ENCODE measurements at regions not wholly inside any gene's neighbourhood (a gene's known extent, or its start where the extent isn't known, plus 50 kb on each side); places are given as distances from the start of the nearest gene placed in this dataset.

DNA sequence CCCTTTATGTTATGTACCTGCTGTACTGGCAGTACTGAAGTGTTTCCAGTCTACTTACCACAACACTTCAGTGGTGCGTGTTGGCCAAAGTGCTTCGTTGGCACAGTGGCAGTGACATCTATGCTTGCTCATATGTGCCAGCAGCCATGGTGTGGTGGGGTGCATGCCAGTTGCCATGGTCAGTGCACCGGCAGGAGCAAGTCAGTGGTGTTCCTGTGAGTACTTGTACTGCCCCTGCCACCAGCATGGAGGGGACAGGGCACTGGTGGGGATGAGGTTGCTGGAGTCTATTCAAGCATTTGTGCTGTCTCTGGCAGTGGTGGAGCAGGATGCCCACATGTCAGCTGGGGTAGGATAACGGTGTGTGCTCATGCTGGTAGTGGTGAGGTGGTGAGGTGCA lies 800.0 kb downstream of the TRHDE start:
- TF ChIP-seq, protein P1, sequence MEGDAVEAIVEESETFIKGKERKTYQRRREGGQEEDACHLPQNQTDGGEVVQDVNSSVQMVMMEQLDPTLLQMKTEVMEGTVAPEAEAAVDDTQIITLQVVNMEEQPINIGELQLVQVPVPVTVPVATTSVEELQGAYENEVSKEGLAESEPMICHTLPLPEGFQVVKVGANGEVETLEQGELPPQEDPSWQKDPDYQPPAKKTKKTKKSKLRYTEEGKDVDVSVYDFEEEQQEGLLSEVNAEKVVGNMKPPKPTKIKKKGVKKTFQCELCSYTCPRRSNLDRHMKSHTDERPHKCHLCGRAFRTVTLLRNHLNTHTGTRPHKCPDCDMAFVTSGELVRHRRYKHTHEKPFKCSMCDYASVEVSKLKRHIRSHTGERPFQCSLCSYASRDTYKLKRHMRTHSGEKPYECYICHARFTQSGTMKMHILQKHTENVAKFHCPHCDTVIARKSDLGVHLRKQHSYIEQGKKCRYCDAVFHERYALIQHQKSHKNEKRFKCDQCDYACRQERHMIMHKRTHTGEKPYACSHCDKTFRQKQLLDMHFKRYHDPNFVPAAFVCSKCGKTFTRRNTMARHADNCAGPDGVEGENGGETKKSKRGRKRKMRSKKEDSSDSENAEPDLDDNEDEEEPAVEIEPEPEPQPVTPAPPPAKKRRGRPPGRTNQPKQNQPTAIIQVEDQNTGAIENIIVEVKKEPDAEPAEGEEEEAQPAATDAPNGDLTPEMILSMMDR (IDR thresholded peaks at IDR 0.05; ENCODE audit: control extremely low read depth in 1 of 3, insufficient read depth in 1 of 3, low read depth in 1 of 3, low read length in 3 of 3), result no peak
- TF ChIP-seq GABPA (IDR thresholded peaks at IDR 0.05; ENCODE audit: borderline replicate concordance, insufficient read depth, low read length) (no peak), POLR2A (IDR thresholded peaks at IDR 0.05; ENCODE audit: control extremely low read depth in 1 of 2, low read depth in 2 of 2, low read length in 2 of 2) (no peak), EZH2 (IDR thresholded peaks at IDR 0.05; ENCODE audit: low read depth, low read length, severe bottlenecking) (no peak), TEAD4 (IDR thresholded peaks at IDR 0.05; ENCODE audit: low read depth, low read length) (no peak), CEBPB (IDR thresholded peaks at IDR 0.05; ENCODE audit: low read depth, low read length) (no peak), TAF1 (IDR thresholded peaks at IDR 0.05; ENCODE audit: low read depth, low read length) (no peak), TBP (IDR thresholded peaks at IDR 0.05; ENCODE audit: low read depth, low read length) (no peak), EP300 (IDR thresholded peaks at IDR 0.05; ENCODE audit: borderline replicate concordance in 1 of 2, low read depth in 2 of 2, low read length in 2 of 2) (no peak), SUZ12 (IDR thresholded peaks at IDR 0.05; ENCODE audit: low read length) (no peak), RXRA (IDR thresholded peaks at IDR 0.05; ENCODE audit: insufficient read depth, low read depth, low read length) (no peak), HDAC2 (IDR thresholded peaks at IDR 0.05; ENCODE audit: borderline replicate concordance in 1 of 2, low read depth in 2 of 2, low read length in 2 of 2) (no peak), POLR2AphosphoS5 (IDR thresholded peaks at IDR 0.05; ENCODE audit: low read depth, low read length) (no peak), KDM1A (IDR thresholded peaks at IDR 0.05; ENCODE audit: borderline replicate concordance, low read length) (no peak)

Data from H1 (cell line).